Inferior parietal cortex (tissue), 1 donor: ENCODE measurements at regions not wholly inside any gene's neighbourhood (a gene's known extent, or its start where the extent isn't known, plus 50 kb on each side); places are given as distances from the start of the nearest gene placed in this dataset.
A peak's percentile ranks its signal among the peaks of the same experiment; 100 is the strongest.

ENCODE experiments used
- DNase-seq: peaks from one replicate; pipeline ENCODE4 v3.0.0-alpha.2; 2016; ENCODE audit errors: extremely low spot score

GRCh38 chr4:161225327-161225726 is 938.5 kb downstream of the FSTL5 start:
- no peak for DNase-seq

- no peak for DNase-seq
Observed at GRCh38 chr4:161222889-161223288, 940.9 kb downstream of the FSTL5 start.

DNA sequence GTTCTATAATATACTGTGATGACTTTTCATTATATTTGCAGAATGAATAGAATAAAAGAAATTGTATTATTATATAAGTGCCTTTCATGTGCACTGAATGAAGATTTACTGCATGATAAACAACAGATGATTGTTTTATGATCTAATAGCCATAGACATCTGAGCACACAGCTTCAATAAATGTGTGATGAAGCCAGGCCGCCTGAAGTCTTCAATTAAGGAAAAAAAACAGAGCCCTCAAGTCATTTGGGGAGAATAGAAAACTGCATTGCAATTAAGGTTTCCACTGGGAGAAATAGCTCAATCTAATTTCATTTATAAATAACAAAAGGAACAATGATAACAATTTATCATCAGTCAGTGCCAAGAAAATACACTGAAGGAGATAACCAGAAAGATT is 955.2 kb downstream of the FSTL5 start:
- DNase-seq: no peak

DNA sequence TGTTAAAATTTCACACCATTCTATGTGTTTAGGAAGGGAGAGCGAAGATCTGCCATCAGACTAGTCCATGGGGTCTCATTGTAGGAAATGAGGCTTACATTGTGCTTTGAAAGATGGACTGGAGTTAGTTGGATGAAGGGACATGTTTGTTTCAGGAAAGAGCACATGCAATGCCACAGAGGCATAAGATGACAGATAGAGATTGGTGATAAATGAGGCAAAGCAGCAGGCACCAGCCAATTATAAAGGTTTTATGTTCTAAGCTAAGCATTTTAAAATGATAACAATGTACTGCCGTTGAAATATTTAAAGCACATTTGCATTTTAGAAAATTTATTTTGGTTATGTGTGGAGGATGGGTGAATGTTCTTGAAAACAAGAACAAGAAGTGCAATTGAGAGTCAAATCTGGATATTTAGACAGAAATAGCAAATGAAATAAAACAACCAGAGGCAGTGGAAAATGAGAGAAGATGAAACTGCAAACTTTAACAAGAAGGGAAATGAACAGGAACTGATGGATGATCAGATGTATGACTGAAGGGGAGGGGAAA is 957.2 kb downstream of the FSTL5 start:
- DNase-seq: peak; percentile 53

GRCh38 chr4:161203865-161204264 is 959.9 kb downstream of the FSTL5 start:
- no peak for DNase-seq

DNA sequence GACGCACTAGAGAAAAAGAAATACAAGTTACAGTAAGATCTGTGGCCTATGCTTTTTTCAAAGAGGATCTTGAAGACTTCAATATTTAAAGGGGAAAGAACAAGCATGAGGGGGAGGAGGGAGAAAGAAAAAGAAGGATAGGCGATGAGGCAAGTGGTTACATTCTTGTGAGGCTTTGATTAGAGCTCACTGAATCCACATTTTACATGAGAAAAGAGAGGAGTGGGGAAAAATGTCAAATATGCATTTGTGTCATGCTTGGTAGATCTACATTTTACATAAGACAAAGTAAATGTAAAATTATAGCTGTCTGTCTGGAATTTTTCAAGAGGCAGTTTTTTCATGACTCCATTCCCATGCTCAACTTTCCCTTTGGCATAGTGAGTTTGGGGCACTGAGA is 965.9 kb downstream of the FSTL5 start:
- DNase-seq: no peak

DNA sequence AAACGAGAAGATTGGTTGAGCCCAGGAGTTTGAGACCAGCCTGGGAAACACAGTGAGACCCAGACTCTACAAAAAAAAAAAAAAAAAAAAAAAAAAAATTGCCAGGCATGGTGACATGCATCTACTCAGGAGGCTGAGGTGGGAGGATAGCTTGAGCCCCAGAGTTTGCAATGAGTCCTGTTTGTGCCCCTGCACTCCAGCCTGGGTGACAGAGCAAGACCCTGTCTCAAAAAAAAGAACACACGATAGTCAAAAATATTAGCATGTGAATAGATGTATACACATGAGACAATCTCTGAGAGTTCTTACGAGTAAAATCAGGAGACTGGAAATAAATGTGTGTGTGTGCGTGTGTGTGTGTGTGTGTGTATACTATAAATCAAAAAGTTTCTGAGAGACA is 966.3 kb downstream of the FSTL5 start:
- DNase-seq: no peak

- no peak for DNase-seq
Observed at GRCh38 chr4:161189286-161190134, 974.3 kb downstream of the FSTL5 start.

GRCh38 chr4:161188578-161188977 is 975.2 kb downstream of the FSTL5 start:
- no peak for DNase-seq

DNA sequence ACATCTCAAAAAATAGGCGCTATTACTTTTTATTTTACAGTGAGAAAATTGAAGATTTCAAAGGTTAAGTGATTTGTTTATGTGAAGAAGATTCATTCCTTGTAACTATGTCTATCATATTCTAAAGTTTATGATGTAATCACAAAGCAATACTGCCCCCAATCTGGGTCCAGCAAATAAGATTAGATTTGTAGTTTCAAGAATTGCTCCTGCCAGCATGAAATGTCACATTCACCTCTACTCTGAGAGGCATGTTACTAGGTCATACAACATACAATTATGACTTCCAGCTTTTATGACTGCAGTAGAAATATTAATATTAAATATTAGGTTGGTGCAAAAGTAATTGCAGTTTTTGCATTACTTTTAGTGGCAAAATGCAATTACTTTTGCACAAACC is 976.2 kb downstream of the FSTL5 start:
- no peak for DNase-seq

- DNase-seq: no peak
Observed at GRCh38 chr4:161186750-161187149, 977.0 kb downstream of the FSTL5 start.

- DNase-seq: no peak
Observed at GRCh38 chr4:161186012-161186411, 977.8 kb downstream of the FSTL5 start.

DNA sequence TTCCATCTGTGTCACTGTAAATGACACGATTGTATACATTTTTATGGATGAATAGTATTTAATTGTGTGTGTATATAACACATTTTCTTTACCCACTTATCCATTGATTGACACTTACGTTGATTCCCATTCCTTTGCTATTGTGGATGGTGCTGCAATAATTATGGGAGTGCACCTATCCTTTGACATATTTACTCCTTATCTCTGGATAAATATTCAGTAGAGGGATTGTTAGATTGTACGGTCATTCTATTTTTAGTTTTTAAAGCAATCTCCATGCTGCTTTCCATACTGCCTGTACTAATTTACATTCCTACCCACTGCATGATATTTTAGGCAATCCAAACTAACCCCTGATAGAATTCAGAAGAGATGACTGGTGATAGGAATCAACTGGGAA is 980.1 kb downstream of the FSTL5 start:
- no peak for DNase-seq

DNA sequence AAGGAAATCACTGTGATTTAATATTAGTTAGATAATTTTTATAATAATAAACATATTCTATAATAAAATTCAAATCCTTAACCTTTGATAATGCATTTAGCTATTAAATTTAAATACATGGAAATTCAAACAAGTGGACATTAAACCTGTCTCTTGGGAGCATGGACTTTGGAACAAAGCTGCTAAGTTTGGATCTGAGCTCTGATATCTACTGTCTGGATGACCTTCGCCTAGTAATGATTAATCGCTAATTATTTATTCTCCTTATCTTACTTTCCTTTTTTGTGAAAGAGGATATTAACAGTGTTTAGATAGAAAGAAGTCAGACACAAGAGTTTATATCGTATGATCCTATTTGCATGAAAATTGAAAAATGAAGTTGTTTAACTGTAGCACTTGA is 980.9 kb downstream of the FSTL5 start:
- DNase-seq: no peak

DNA sequence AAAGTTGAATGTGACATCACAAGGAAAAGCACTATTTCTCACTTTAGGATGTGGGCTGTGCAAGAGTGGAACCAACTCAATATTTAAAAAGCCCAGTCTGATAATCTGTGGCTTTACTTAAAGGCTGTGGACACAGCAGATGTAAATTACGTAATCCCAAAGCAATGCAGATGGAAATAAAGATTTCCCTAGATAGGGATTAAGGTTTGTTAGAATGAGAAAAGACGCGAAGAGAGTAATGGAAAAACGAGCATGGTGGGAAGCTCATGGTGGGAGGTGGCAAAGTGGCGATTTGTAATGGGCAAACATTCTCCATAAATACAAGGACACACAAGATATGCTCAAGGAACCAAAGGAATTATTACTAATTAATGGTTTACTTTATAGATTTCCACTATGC is 985.5 kb downstream of the FSTL5 start:
- DNase-seq: no peak

DNA sequence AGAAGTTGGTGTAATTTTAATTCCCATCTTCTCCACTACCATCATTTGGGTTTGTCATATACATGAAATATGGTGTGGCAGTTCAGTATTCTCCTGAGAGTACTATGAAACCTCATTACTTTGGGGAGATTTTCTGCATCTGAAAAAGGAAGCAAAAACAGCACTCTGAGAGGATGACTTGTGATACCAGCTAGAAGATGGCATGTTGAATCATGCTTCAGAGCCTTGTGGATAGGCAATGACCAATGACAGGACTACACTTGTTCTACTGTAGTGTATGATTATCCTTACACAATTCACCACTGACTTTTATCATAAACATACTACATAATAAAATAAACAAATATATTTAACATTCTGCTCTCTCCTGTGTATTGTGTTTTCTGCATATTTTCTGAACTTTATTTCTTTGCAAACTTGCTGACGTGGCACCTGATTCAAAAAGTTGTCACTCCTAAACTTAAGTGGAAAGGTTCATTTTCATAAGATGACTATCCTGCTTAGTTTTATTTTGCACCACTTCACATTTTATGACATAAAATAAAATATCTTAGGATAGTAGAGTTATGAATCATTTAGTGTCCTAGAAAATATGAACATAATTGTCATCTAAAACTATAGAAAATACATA is 991.3 kb downstream of the FSTL5 start:
- DNase-seq: no peak

- no peak for DNase-seq
Observed at GRCh38 chr4:161167539-161167938, 996.3 kb downstream of the FSTL5 start.

GRCh38 chr4:161160718-161161117 is 1003.1 kb downstream of the FSTL5 start:
- no peak for DNase-seq

GRCh38 chr4:161148051-161148450 is 1015.7 kb downstream of the FSTL5 start:
- DNase-seq: no peak

GRCh38 chr4:161143375-161143774 is 1020.4 kb downstream of the FSTL5 start:
- no peak for DNase-seq

- no peak for DNase-seq
Observed at GRCh38 chr4:161134795-161135194, 1029.0 kb downstream of the FSTL5 start.

- DNase-seq: no peak
Observed at GRCh38 chr4:161133586-161134276, 1030.1 kb downstream of the FSTL5 start.
